HG03378 (cell line): ENCODE measurements at regions not wholly inside any gene's neighbourhood (a gene's known extent, or its start where the extent isn't known, plus 50 kb on each side); places are given as distances from the start of the nearest gene placed in this dataset.
"Not testable (repeated sequence)": the region's sequence is repeated elsewhere in the genome, so short reads cannot be mapped to it uniquely, and the experiment has no call there.

ENCODE experiments used
- ATAC-seq: cut with Tn5 transposase; IDR thresholded peaks from one replicate; pipeline ENCODE4 v1.9.1; 2021; ENCODE audit warnings: mild to moderate bottlenecking, moderate library complexity; ENCODE audit not compliant: unreplicated experiment

DNA sequence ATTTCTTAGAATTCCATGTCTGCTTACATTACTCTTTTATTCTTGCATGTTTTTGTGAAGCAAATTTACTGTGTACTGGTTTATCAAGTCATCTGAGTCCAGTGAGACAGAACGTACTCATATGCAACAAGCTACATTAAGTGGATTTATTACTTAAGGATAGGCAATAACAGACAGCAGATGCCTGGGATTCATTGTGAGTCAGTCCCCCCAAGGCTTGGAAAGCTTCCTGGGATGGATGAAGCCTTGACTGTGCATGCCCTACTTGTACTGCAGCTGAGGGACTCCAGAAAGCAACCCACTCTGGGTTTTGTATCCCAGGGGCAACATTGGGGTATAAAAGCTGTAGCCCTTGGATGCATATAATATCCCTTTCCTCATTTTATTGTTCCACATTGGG is 113.4 kb upstream of the RAB18 start:
- no peak for ATAC-seq

- no peak for ATAC-seq
These were observed 115.2 kb upstream of the RAB18 start for GRCh38 chr10:27388761-27389399.

GRCh38 chr10:27383595-27384542 is 120.2 kb upstream of the RAB18 start:
- no peak for ATAC-seq

- no peak for ATAC-seq
These were observed 121.9 kb upstream of the RAB18 start for GRCh38 chr10:27382176-27382575.

DNA sequence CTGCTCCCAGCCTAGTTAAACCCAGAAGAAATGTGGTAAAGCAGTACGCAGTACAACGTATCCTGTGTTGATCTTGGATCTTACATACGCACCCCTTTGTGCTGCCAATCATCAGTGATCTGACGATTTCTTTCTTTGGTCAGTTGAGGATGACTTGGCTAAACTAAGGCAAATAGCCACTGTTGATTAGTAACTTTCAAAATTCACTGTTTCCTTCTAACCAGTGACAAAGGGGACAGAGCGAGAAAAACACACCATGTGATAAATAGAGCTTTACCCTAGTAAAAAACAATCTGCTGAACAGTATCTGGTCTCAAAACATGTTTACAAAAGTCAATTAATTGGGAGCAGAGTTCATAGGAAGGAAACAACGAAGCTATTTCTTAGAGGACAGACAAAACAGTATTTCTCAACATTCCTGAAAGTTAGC is 123.2 kb upstream of the RAB18 start:
- ATAC-seq = no peak

DNA sequence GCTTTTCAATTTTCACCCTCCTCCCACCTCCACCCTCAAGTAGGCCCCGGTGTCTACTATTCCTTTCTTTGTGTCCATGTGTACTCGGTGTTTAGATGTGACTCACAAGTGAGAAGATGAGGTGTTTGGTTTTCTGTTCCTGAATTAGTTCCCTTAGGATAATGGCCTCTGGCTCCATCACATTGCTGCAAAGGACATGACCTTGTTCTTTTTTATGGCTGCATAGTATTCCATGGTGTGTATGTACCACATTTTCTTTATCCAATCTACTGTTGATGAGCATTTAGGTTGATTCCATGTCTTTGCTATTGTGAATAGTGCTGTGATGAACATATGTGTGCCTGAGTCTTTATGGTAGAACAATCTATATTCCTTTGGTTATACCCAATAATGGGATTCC is 125.1 kb upstream of the RAB18 start:
- not testable (repeated sequence) for ATAC-seq

- ATAC-seq = no peak
These were observed 130.4 kb upstream of the RAB18 start for GRCh38 chr10:27373566-27374160.

DNA sequence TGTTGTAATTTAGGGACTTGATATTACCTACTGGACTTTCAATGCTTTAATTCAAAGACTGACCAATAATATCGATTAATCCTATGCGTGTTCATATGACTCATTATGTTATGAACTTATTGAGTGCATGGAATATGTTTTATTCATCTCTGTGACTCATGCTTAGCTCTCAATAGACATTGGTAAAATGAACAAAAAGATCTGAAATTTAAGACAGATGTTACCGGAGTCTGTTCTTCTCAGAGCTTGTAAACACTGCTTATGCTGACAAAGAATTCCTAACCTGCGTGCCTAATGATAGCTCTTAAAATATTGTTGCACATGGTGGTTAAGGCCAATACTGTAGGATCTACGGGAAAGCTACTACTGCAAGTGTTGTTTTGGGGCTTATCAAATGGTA is 131.5 kb upstream of the ACBD5 start:
- no peak for ATAC-seq

GRCh38 chr10:27371375-27371774 is 130.8 kb upstream of the ACBD5 start:
- not testable (repeated sequence) for ATAC-seq

GRCh38 chr10:27369880-27370279 is 129.3 kb upstream of the ACBD5 start:
- ATAC-seq = no peak

DNA sequence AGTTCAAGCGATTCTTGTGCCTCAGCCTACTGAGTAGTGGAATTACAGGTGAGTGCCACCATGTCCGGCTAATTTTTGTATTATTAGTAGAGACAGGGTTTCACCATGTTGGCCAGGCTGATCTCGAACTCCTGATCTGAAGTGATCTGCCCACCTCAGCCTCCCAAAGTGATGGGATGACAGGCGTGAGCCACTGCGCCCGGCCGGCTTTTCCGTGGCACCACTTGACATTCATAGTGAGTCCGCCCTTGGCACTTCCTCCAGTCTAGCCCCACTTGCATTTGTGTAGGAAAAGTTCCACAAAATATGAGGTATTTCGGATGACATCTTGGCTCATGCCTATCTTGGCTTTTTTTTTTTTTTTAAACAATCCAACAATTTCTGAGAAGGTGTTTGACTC is 128.1 kb upstream of the ACBD5 start:
- no peak for ATAC-seq

GRCh38 chr10:27366769-27367168 is 126.2 kb upstream of the ACBD5 start:
- no peak for ATAC-seq

DNA sequence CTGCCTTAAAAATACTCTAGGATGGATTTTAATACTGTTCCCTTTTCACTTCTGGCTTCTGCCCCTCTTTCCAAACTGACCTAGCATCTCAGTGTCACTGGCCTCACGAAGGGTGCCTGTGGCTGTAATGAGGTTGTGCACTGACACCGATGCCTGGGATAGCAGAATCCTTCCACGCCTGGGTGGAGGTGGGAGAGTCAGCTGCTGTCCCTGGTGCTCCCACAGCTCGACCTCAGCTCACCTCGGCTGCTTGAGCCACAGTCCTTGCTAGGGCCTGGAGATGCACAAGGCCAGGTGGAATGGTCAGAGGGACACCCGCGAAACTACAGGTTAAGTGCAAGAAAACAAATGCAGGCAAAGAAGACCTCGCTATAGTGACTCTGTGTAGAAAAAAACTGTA is 123.4 kb upstream of the ACBD5 start:
- no peak for ATAC-seq

- ATAC-seq = peak; percentile 87
These were observed 120.1 kb upstream of the ACBD5 start for GRCh38 chr10:27360581-27361172.

- no peak for ATAC-seq
These were observed 119.3 kb upstream of the ACBD5 start for GRCh38 chr10:27359792-27360355.

DNA sequence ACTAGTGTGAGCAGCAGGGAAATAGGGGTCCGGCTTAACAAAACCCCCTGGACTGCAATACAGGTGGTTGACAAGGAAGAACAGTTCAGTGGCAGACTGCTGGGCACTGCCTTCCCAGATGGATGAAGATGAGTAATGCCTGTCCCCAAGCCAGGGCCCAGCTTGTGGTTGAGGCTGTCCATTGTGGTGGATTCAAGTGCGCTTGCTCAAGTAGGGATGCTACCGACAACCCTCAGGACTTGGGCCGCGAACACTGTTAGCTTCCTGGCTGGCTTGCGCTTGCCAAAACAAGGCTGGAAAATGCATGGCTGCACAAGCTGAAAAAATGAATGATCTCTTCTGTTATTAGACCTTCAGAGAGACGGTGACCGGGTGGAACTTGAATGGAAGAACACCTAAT is 116.1 kb upstream of the ACBD5 start:
- no peak for ATAC-seq

- ATAC-seq = no peak
These were observed 115.4 kb upstream of the ACBD5 start for GRCh38 chr10:27355918-27356573.

GRCh38 chr10:27354643-27355270 is 114.2 kb upstream of the ACBD5 start:
- peak; percentile 94 for ATAC-seq

- ATAC-seq = not testable (repeated sequence)
These were observed 113.5 kb upstream of the ACBD5 start for GRCh38 chr10:27354100-27354499.

DNA sequence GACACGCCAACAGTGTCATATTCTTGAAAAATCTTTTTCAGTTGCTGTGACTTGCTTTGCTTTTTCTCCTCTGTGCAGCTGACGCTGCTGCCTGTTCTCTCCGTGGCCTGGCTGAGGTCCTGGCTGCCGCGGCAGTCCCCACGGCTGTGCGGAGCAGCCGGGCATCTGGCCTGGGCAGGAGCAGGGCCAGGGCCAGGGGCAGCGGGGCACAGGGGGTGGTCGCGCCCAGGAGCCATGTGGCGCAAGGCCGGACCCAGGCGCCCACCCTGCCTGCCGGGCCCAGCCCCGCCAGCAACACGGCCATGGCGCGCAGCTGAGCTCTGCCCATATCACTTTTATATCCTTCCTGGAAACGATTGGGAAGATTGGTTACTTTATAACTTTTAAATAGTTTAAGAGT is 109.4 kb upstream of the ACBD5 start:
- ATAC-seq = no peak
